GM18508 (cell line): ENCODE measurements at regions not wholly inside any gene's neighbourhood (a gene's known extent, or its start where the extent isn't known, plus 50 kb on each side); places are given as distances from the start of the nearest gene placed in this dataset.
A peak's percentile ranks its signal among the peaks of the same experiment; 100 is the strongest.
"Not testable (repeated sequence)": the region's sequence is repeated elsewhere in the genome, so short reads cannot be mapped to it uniquely, and the experiment has no call there.

Experiments used
- ATAC-seq: cut with Tn5 transposase; IDR thresholded peaks from one replicate; pipeline ENCODE4 v1.9.1; 2021; ENCODE audit warnings: moderate number of reproducible peaks; ENCODE audit not compliant: insufficient read depth, unreplicated experiment

- ATAC-seq: not testable (repeated sequence)
These were observed 170.9 kb downstream of the GOSR1 start for GRCh38 chr17:30648015-30648620.

GRCh38 chr17:30645875-30646274 lies 168.7 kb downstream of the GOSR1 start:
- ATAC-seq: not testable (repeated sequence)

GRCh38 chr17:30644713-30645112 lies 167.5 kb downstream of the GOSR1 start:
- not testable (repeated sequence) for ATAC-seq

GRCh38 chr17:30644287-30644686 lies 167.1 kb downstream of the GOSR1 start:
- ATAC-seq: not testable (repeated sequence)

- ATAC-seq: not testable (repeated sequence)
These were observed 164.2 kb downstream of the GOSR1 start for GRCh38 chr17:30641428-30641827.

- not testable (repeated sequence) for ATAC-seq
These were observed 162.2 kb downstream of the GOSR1 start for GRCh38 chr17:30639391-30639790.

GRCh38 chr17:30638968-30639367 lies 161.8 kb downstream of the GOSR1 start:
- not testable (repeated sequence) for ATAC-seq

GRCh38 chr17:30631651-30632050 lies 154.4 kb downstream of the GOSR1 start:
- not testable (repeated sequence) for ATAC-seq

- ATAC-seq: not testable (repeated sequence)
These were observed 148.2 kb downstream of the GOSR1 start for GRCh38 chr17:30625380-30625779.

GRCh38 chr17:30624180-30624579 lies 147.0 kb downstream of the GOSR1 start:
- not testable (repeated sequence) for ATAC-seq

GRCh38 chr17:30609682-30610081 lies 132.5 kb downstream of the GOSR1 start:
- ATAC-seq: not testable (repeated sequence)

- no peak for ATAC-seq
These were observed 128.3 kb downstream of the GOSR1 start for GRCh38 chr17:30605523-30605922.

- no peak for ATAC-seq
These were observed 127.8 kb downstream of the GOSR1 start for GRCh38 chr17:30605027-30605426.

GRCh38 chr17:30602396-30602795 lies 125.2 kb downstream of the GOSR1 start:
- not testable (repeated sequence) for ATAC-seq

GRCh38 chr17:30601984-30602383 lies 124.8 kb downstream of the GOSR1 start:
- not testable (repeated sequence) for ATAC-seq

- ATAC-seq: no peak
These were observed 123.8 kb downstream of the GOSR1 start for GRCh38 chr17:30600830-30601494.

- ATAC-seq: peak; percentile 43
These were observed 123.0 kb downstream of the GOSR1 start for GRCh38 chr17:30600060-30600829.

- ATAC-seq: no peak
These were observed 122.3 kb downstream of the GOSR1 start for GRCh38 chr17:30599428-30600059.

- ATAC-seq: no peak
These were observed 120.6 kb downstream of the GOSR1 start for GRCh38 chr17:30597776-30598288.

- ATAC-seq: not testable (repeated sequence)
These were observed 120.0 kb downstream of the GOSR1 start for GRCh38 chr17:30596948-30597775.
